ENCODE measurements at regions not wholly inside any gene's neighbourhood (a gene's known extent, or its start where the extent isn't known, plus 50 kb on each side); places are given as distances from the start of the nearest gene placed in this dataset.

GRCh38 chr2:196482119-196483065 lies 157.1 kb upstream of the CCDC150 start:
- TF ChIP-seq, protein P1, sequence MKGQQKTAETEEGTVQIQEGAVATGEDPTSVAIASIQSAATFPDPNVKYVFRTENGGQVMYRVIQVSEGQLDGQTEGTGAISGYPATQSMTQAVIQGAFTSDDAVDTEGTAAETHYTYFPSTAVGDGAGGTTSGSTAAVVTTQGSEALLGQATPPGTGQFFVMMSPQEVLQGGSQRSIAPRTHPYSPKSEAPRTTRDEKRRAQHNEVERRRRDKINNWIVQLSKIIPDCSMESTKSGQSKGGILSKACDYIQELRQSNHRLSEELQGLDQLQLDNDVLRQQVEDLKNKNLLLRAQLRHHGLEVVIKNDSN (IDR thresholded peaks at IDR 0.05): no peak
- no peak for TF ChIP-seq CREB1 (IDR thresholded peaks at IDR 0.05; ENCODE audit: low read depth)
